Colonic mucosa (tissue), 4 donors: ENCODE measurements at regions not wholly inside any gene's neighbourhood (a gene's known extent, or its start where the extent isn't known, plus 50 kb on each side); places are given as distances from the start of the nearest gene placed in this dataset.
"Not testable (repeated sequence)": the region's sequence is repeated elsewhere in the genome, so short reads cannot be mapped to it uniquely, and the experiment has no call there.

Source experiments
- DNase-seq: peaks from one replicate; pipeline ENCODE4 v3.0.0-alpha.2; 2020
- H3K27ac ChIP-seq: fragments of 200-600 bp; one replicate; pipeline ENCODE4 v1.8.0; 2021
- H3K27me3 ChIP-seq: fragments of 200-600 bp; one replicate; pipeline ENCODE4 v1.8.0; 2021
- H3K36me3 ChIP-seq: fragments of 200-600 bp; one replicate; pipeline ENCODE4 v1.8.0; 2021
- H3K4me1 ChIP-seq: fragments of 200-600 bp; one replicate; pipeline ENCODE4 v1.8.0; 2021; ENCODE audit warnings: mild to moderate bottlenecking
- H3K4me3 ChIP-seq: fragments of 200-600 bp; one replicate; pipeline ENCODE4 v1.8.0; 2021
- H3K9ac ChIP-seq, 2 donors: one replicate each; pipeline ENCODE4 v1.7.0; 2013; ENCODE audit warnings: control low read depth in 2 of 2, low read depth in 2 of 2, low read length in 2 of 2
- H3K9me3 ChIP-seq: fragments of 200-600 bp; one replicate; pipeline ENCODE4 v1.8.0; 2021
- CTCF ChIP-seq: fragments of 200-600 bp; IDR thresholded peaks from one replicate; pipeline ENCODE4 v1.8.0; 2022; ENCODE audit warnings: antibody characterized with exemption, mild to moderate bottlenecking
- intact Hi-C: fragments of 100-400 bp; cut with DNase I; formaldehyde crosslinking; loops from one replicate; pipeline ENCODE4 v1.14.1; 2022
- donor health status: healthy.
- donor health status: DM: no; HTN: no; CAD: no.
- donor health status: DM: no; HTN: no; CAD: no.

- H3K4me1 ChIP-seq = no peaks in the 10 kb centered on the region
- no peaks in the 10 kb centered on the region for H3K9me3 ChIP-seq
- H3K4me3 ChIP-seq = no peak overlapping the region
- DNase-seq = no peak
- TF ChIP-seq CTCF = no peak
- H3K27ac ChIP-seq = no peak overlapping the region
- no peaks in the 10 kb centered on the region for H3K36me3 ChIP-seq
- intact Hi-C loops = no loop called here
- H3K27me3 ChIP-seq = no peaks in the 10 kb centered on the region
- no peak overlapping the region for H3K9ac ChIP-seq
Measured at GRCh38 chr1:99550198-99550597, 95.7 kb upstream of the PALMD start.

GRCh38 chr1:99551812-99552614, 93.9 kb upstream of the PALMD start:
- H3K36me3 ChIP-seq = no peaks in the 10 kb centered on the region
- H3K9me3 ChIP-seq = no peaks in the 10 kb centered on the region
- H3K4me1 ChIP-seq = no peaks in the 10 kb centered on the region
- no peak for DNase-seq
- no peak for TF ChIP-seq CTCF
- H3K4me3 ChIP-seq = no peak overlapping the region
- H3K27me3 ChIP-seq = no peaks in the 10 kb centered on the region
- intact Hi-C loops = no loop called here
- no peak overlapping the region for H3K9ac ChIP-seq
- H3K27ac ChIP-seq = no peak overlapping the region

- intact Hi-C loops = no loop called here
- Histone ChIP-seq H3K9me3 (no peaks in the 10 kb centered on the region), H3K4me1 (no peaks in the 10 kb centered on the region), H3K9ac (no peak overlapping the region), H3K27ac (no peak overlapping the region), H3K27me3 (no peaks in the 10 kb centered on the region), H3K36me3 (no peaks in the 10 kb centered on the region), H3K4me3 (no peak overlapping the region)
- TF ChIP-seq CTCF = no peak
- DNase-seq = no peak
Measured at GRCh38 chr1:99553301-99553700, 92.6 kb upstream of the PALMD start.

GRCh38 chr1:99553819-99554218, 92.1 kb upstream of the PALMD start:
- H3K36me3 ChIP-seq, H3K9ac ChIP-seq, H3K4me1 ChIP-seq, H3K27ac ChIP-seq, DNase-seq, H3K9me3 ChIP-seq, H3K27me3 ChIP-seq, intact Hi-C loops, H3K4me3 ChIP-seq: not testable (repeated sequence)

- H3K9ac ChIP-seq = no peak overlapping the region
- no peaks in the 10 kb centered on the region for H3K27me3 ChIP-seq
- no peak overlapping the region for H3K4me3 ChIP-seq
- no peaks in the 10 kb centered on the region for H3K9me3 ChIP-seq
- H3K27ac ChIP-seq = no peak overlapping the region
- no peaks in the 10 kb centered on the region for H3K36me3 ChIP-seq
- TF ChIP-seq CTCF = no peak
- DNase-seq = no peak
- intact Hi-C loops = no loop called here
- H3K4me1 ChIP-seq = no peaks in the 10 kb centered on the region
Measured at GRCh38 chr1:99554727-99555126, 91.2 kb upstream of the PALMD start.

DNA sequence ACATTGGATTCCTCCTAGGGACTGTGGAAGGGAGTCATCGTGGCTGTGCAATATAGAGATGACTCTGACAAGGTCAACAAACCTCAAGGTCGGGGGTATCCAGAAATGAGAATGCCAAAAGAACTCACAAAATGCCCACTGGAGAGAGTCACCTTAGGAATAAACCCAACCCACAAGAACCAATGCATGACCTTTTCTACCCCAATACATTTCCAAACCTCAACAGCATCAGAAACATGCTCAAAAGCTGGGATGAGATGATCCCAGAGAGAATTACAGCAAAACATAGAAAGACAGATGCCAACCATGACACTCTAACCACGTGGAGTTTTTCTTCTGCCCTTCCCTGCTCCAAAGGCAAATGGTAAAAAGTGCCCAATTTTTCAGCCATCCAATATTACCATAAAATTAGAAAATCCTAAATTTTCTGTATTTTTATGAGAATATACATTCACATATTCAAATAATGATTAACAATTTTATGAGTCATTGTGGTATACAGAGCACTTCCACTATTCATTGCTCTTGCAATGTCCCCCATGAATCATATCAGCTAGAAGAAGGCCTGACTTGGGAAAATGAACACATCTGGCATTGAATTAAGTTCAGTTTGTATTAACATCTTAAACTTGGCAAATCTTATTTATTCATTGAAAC, 88.2 kb upstream of the PALMD start:
- Histone ChIP-seq H3K36me3 (no peaks in the 10 kb centered on the region), H3K27me3 (no peaks in the 10 kb centered on the region), H3K9me3 (no peaks in the 10 kb centered on the region), H3K27ac (no peak overlapping the region), H3K4me3 (no peak overlapping the region), H3K4me1 (no peaks in the 10 kb centered on the region), H3K9ac (no peak overlapping the region)
- intact Hi-C loops = no loop called here
- DNase-seq = no peak
- no peak for TF ChIP-seq CTCF
